Ureter (tissue), 1 donor: ENCODE measurements at regions not wholly inside any gene's neighbourhood (a gene's known extent, or its start where the extent isn't known, plus 50 kb on each side); places are given as distances from the start of the nearest gene placed in this dataset.

ENCODE experiments used
- DNase-seq: peaks from one replicate; pipeline ENCODE4 v3.0.0-alpha.2; 2020; ENCODE audit warnings: low spot score
- donor health status: DM: yes; HTN: yes; CAD: no.

- peak; percentile 9 for DNase-seq
Measured at GRCh38 chr15:100703032-100703578, 100.7 kb downstream of the ASB7 start.

- no peak for DNase-seq
Measured at GRCh38 chr15:100703671-100704070, 101.3 kb downstream of the ASB7 start.

GRCh38 chr15:100704281-100705055 lies 102.1 kb downstream of the ASB7 start:
- peak; percentile 20 for DNase-seq

GRCh38 chr15:100705065-100705464 lies 102.7 kb downstream of the ASB7 start:
- DNase-seq = peak; percentile 32

- peak; percentile 32 for DNase-seq
Measured at GRCh38 chr15:100705841-100706240, 103.5 kb downstream of the ASB7 start.

- no peak for DNase-seq
Measured at GRCh38 chr15:100707229-100707628, 104.8 kb downstream of the ASB7 start.

GRCh38 chr15:100708916-100709315 lies 106.5 kb downstream of the ASB7 start:
- no peak for DNase-seq

- peak; percentile 2 for DNase-seq
Measured at GRCh38 chr15:100710222-100710621, 107.8 kb downstream of the ASB7 start.

- peak; percentile 32 for DNase-seq
Measured at GRCh38 chr15:100710744-100711515, 108.5 kb downstream of the ASB7 start.

- peak; percentile 36 for DNase-seq
Measured at GRCh38 chr15:100711516-100712021, 109.2 kb downstream of the ASB7 start.

- peak; percentile 42 for DNase-seq
Measured at GRCh38 chr15:100712226-100712625, 109.8 kb downstream of the ASB7 start.

- DNase-seq = peak; percentile 74
Measured at GRCh38 chr15:100713163-100713867, 110.9 kb downstream of the ASB7 start.

GRCh38 chr15:100714034-100714748 lies 111.8 kb downstream of the ASB7 start:
- peak; percentile 39 for DNase-seq

- DNase-seq = no peak
Measured at GRCh38 chr15:100714749-100715342, 112.5 kb downstream of the ASB7 start.

- peak; percentile 41 for DNase-seq
Measured at GRCh38 chr15:100715571-100716455, 113.4 kb downstream of the ASB7 start.

- DNase-seq = peak; percentile 28
Measured at GRCh38 chr15:100716456-100717085, 114.2 kb downstream of the ASB7 start.

- no peak for DNase-seq
Measured at GRCh38 chr15:100717596-100717995, 115.2 kb downstream of the ASB7 start.

GRCh38 chr15:100718075-100718980 lies 115.9 kb downstream of the ASB7 start:
- peak; percentile 38 for DNase-seq
